ENCODE measurements at regions not wholly inside any gene's neighbourhood (a gene's known extent, or its start where the extent isn't known, plus 50 kb on each side); places are given as distances from the start of the nearest gene placed in this dataset.

- Histone ChIP-seq H3K27me3 (ENCODE audit: control insufficient read depth, insufficient read depth, low read length) (no peaks in the 10 kb centered on the region), H3K4me3 (ENCODE audit: low read depth, low read length) (no peak overlapping the region), H3K36me3 (ENCODE audit: control insufficient read depth, insufficient read depth, low read length) (no peaks in the 10 kb centered on the region)
- DNase-seq (ENCODE audit: low read depth) (no peak), FAIRE-seq (no peak)
- no peak for TF ChIP-seq CTCF (IDR thresholded peaks at IDR 0.05; ENCODE audit: insufficient read depth, low read length, severe bottlenecking)
Measured at GRCh38 chr1:116260115-116260514, 112.9 kb upstream of the ATP1A1 start.

GRCh38 chr1:116260621-116261020 is 112.4 kb upstream of the ATP1A1 start:
- H3K36me3 ChIP-seq (ENCODE audit: control insufficient read depth, insufficient read depth, low read length) = no peaks in the 10 kb centered on the region
- H3K27me3 ChIP-seq (ENCODE audit: control insufficient read depth, insufficient read depth, low read length) = no peaks in the 10 kb centered on the region
- no peak for TF ChIP-seq CTCF (IDR thresholded peaks at IDR 0.05; ENCODE audit: insufficient read depth, low read length, severe bottlenecking)
- H3K4me3 ChIP-seq (ENCODE audit: low read depth, low read length) = no peak overlapping the region
- DNase-seq (ENCODE audit: low read depth) = no peak
- no peak for FAIRE-seq

- FAIRE-seq (no peak), DNase-seq (ENCODE audit: low read depth) (no peak)
- TF ChIP-seq CTCF (IDR thresholded peaks at IDR 0.05; ENCODE audit: insufficient read depth, low read length, severe bottlenecking) = no peak
- Histone ChIP-seq H3K27me3 (ENCODE audit: control insufficient read depth, insufficient read depth, low read length) (no peaks in the 10 kb centered on the region), H3K4me3 (ENCODE audit: low read depth, low read length) (no peak overlapping the region), H3K36me3 (ENCODE audit: control insufficient read depth, insufficient read depth, low read length) (no peaks in the 10 kb centered on the region)
Measured at GRCh38 chr1:116261227-116261626, 111.8 kb upstream of the ATP1A1 start.

GRCh38 chr1:116262207-116262994 is 110.6 kb upstream of the ATP1A1 start:
- DNase-seq (ENCODE audit: low read depth) (no peak), FAIRE-seq (peak; percentile 40)
- H3K27me3 ChIP-seq (ENCODE audit: control insufficient read depth, insufficient read depth, low read length) = no peaks in the 10 kb centered on the region
- no peak overlapping the region for H3K4me3 ChIP-seq (ENCODE audit: low read depth, low read length)
- H3K36me3 ChIP-seq (ENCODE audit: control insufficient read depth, insufficient read depth, low read length) = no peaks in the 10 kb centered on the region
- TF ChIP-seq CTCF (IDR thresholded peaks at IDR 0.05; ENCODE audit: insufficient read depth, low read length, severe bottlenecking) = no peak

GRCh38 chr1:116262995-116263385 is 110.1 kb upstream of the ATP1A1 start:
- TF ChIP-seq CTCF (IDR thresholded peaks at IDR 0.05; ENCODE audit: insufficient read depth, low read length, severe bottlenecking) = no peak
- no peaks in the 10 kb centered on the region for H3K27me3 ChIP-seq (ENCODE audit: control insufficient read depth, insufficient read depth, low read length)
- no peak for FAIRE-seq
- no peak for DNase-seq (ENCODE audit: low read depth)
- no peak overlapping the region for H3K4me3 ChIP-seq (ENCODE audit: low read depth, low read length)
- no peaks in the 10 kb centered on the region for H3K36me3 ChIP-seq (ENCODE audit: control insufficient read depth, insufficient read depth, low read length)
